ENCODE measurements at regions not wholly inside any gene's neighbourhood (a gene's known extent, or its start where the extent isn't known, plus 50 kb on each side); places are given as distances from the start of the nearest gene placed in this dataset.

- TF ChIP-seq, protein P1, sequence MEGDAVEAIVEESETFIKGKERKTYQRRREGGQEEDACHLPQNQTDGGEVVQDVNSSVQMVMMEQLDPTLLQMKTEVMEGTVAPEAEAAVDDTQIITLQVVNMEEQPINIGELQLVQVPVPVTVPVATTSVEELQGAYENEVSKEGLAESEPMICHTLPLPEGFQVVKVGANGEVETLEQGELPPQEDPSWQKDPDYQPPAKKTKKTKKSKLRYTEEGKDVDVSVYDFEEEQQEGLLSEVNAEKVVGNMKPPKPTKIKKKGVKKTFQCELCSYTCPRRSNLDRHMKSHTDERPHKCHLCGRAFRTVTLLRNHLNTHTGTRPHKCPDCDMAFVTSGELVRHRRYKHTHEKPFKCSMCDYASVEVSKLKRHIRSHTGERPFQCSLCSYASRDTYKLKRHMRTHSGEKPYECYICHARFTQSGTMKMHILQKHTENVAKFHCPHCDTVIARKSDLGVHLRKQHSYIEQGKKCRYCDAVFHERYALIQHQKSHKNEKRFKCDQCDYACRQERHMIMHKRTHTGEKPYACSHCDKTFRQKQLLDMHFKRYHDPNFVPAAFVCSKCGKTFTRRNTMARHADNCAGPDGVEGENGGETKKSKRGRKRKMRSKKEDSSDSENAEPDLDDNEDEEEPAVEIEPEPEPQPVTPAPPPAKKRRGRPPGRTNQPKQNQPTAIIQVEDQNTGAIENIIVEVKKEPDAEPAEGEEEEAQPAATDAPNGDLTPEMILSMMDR (IDR thresholded peaks at IDR 0.05), result no peak
- TF ChIP-seq EZH2 (IDR thresholded peaks at IDR 0.05; ENCODE audit: borderline replicate concordance, insufficient read depth, low read depth, low read length, poor library complexity, severe bottlenecking), result no peak
These were observed 409.4 kb upstream of the FZD8 start for GRCh38 chr10:36051500-36051991.

All from B cell (primary cell).